Dedifferentiated amniotic fluid mesenchymal stem cell (primary cell): ENCODE measurements at regions not wholly inside any gene's neighbourhood (a gene's known extent, or its start where the extent isn't known, plus 50 kb on each side); places are given as distances from the start of the nearest gene placed in this dataset.
"Not testable (repeated sequence)": the region's sequence is repeated elsewhere in the genome, so short reads cannot be mapped to it uniquely, and the experiment has no call there.

Experiments
- DNase-seq: peaks from one replicate; pipeline ENCODE4 v3.0.0-alpha.2; 2016; ENCODE audit errors: extremely low spot score

GRCh38 chr2:154507186-154507585, 191.3 kb upstream of the KCNJ3 start:
- no peak for DNase-seq

GRCh38 chr2:154518872-154519271, 179.6 kb upstream of the KCNJ3 start:
- DNase-seq = no peak

DNA sequence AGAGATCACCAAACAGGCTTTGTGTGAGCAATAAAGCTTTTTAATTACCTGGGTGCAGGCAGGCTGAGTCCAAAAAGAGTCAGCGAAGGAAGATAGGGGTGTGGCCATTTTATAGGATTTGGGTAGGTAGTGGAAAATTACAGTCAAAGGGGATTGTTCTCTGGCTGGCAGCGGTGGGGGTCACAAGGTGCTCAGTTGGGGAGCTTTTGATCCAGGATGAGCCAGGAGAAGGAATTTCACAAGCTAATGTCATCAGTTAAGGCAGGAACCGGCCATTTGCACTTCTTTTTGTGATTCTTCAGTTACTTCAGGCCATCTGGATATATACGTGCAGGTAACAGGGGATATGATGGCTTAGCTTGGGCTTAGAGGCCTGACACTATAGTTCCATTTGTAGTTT, 177.5 kb upstream of the KCNJ3 start:
- not testable (repeated sequence) for DNase-seq

GRCh38 chr2:154526234-154526633, 172.3 kb upstream of the KCNJ3 start:
- no peak for DNase-seq

- no peak for DNase-seq
Observed at GRCh38 chr2:154527962-154528361, 170.5 kb upstream of the KCNJ3 start.

- no peak for DNase-seq
Observed at GRCh38 chr2:154532004-154532403, 166.5 kb upstream of the KCNJ3 start.

GRCh38 chr2:154532763-154533162, 165.7 kb upstream of the KCNJ3 start:
- no peak for DNase-seq

GRCh38 chr2:154533300-154533940, 165.1 kb upstream of the KCNJ3 start:
- DNase-seq = no peak

DNA sequence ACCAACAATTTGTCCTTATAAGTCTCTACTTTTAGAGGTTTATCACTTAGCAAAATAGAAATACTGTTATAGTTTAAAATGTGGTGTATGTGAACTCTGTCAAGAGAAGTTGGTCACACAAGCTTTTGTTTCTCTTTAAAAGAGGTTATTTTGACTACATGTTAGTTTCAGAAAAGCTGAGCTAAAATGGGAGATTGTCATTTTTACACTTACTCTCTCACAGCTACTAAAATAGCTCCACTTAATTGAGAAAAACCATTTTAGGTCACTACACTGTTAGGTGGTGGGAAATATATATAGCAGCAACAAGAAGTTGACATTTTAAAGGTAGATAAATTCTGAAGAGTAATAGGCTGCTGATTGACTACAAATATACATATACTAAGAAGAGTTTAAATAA, 161.5 kb upstream of the KCNJ3 start:
- DNase-seq = no peak

GRCh38 chr2:154537843-154538450, 160.5 kb upstream of the KCNJ3 start:
- DNase-seq = no peak

- no peak for DNase-seq
Observed at GRCh38 chr2:154546341-154546740, 152.2 kb upstream of the KCNJ3 start.

DNA sequence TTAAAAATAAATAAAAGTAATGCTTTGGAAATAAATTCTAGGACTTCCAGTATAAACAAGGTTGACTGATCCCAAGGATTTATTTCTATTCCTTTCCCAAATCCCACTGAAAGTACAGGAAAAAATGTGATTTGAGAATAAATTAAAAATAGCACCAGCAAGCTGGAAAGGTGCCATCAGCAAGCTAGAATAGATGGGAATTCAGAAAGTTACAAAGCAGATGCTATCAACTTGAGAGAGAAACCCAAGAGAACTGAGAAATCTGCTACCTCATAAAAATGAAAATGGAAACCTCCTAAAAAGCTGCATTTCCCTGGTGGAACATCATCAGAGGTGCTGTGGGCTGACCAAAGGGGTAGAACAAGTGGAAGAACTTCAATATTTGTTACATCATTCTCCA, 148.6 kb upstream of the KCNJ3 start:
- DNase-seq = no peak

- no peak for DNase-seq
Observed at GRCh38 chr2:154551649-154552048, 146.8 kb upstream of the KCNJ3 start.

- no peak for DNase-seq
Observed at GRCh38 chr2:154554046-154554445, 144.4 kb upstream of the KCNJ3 start.

- no peak for DNase-seq
Observed at GRCh38 chr2:154555710-154556109, 142.8 kb upstream of the KCNJ3 start.

GRCh38 chr2:154556146-154556545, 142.3 kb upstream of the KCNJ3 start:
- DNase-seq = no peak

- no peak for DNase-seq
Observed at GRCh38 chr2:154556607-154557006, 141.9 kb upstream of the KCNJ3 start.

- no peak for DNase-seq
Observed at GRCh38 chr2:154557906-154558305, 140.6 kb upstream of the KCNJ3 start.

GRCh38 chr2:154565433-154565832, 133.1 kb upstream of the KCNJ3 start:
- DNase-seq = no peak

DNA sequence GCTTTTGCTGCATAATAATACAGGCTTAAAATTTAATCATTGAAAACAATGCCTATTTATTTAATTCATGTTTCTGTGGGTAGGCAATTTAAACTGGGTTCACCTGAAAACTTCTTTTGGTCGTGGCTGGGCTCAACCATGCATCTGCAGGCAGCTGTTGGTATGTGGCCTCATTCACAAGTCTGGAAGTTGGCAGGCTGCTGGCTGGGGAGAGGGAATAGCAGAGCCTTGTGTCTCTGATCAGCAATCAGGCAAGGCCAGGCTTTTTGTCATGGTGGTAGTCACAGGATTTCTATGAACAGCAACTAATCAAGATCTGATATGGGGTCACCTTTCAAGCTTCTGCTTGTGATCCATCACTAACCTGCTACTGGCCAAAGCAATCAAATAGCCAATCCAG, 130.1 kb upstream of the KCNJ3 start:
- DNase-seq = no peak

DNA sequence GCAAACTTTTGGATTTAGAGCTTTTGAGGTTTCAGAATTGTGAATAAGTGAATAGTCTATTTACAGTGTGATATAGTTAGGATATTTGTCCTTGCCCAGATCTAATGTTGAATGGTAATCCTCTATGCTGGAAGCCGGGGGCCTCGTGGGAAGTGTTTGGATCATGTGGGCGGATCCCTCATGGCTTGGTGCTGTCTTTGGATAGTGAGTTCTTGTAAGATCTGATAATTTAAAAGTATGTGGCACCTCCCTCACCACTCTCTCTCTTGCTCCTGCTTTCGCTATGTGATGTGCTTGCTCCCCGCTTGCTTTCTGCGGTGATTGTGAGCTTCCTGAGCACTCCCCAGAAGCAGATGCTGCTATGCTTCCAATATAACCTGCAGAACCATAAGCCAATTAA, 128.0 kb upstream of the KCNJ3 start:
- no peak for DNase-seq

DNA sequence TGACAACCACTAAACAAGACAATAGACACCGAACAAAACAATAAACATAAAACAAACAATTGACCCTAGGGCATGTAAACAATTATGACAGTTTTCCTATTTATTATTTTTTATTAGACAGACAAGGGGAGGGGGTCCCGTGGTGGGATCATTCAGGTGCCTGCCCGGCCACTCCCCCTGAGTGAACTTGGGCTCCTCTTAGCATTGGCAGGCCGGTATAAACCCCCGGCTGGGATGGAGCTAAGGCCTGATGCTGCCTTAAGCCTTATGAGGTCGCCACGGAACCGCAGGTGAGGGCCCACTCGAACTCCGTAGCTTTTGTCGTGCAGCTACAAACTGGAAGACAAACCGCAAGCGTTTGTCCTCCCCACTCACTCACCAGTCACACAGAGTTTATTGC, 121.8 kb upstream of the KCNJ3 start:
- DNase-seq = not testable (repeated sequence)

- no peak for DNase-seq
Observed at GRCh38 chr2:154577390-154577789, 121.1 kb upstream of the KCNJ3 start.

DNA sequence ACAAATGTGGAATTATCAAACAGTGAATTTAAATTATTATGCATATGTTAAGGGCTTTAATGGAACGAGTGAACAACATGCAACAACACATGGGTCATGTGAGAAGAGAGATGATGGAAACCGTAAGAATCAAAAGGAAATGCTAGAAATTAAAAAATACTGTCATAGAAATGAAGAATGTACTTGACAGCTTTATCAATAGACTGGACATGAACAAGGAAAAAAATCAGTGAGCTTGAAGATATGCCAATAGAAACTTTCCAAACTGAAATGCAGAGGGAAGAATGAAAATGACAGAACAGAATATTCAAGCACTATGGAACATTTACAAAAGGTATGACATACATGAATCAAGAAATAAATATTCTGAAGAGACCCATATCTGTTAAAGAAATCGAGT, 117.7 kb upstream of the KCNJ3 start:
- DNase-seq = no peak
